Kidney (tissue), 13 donors: ENCODE measurements at regions not wholly inside any gene's neighbourhood (a gene's known extent, or its start where the extent isn't known, plus 50 kb on each side); places are given as distances from the start of the nearest gene placed in this dataset.

Source experiments
- DNase-seq, 5 donors: peaks; one replicate each; pipeline ENCODE4 v3.0.0-alpha.2; 2013 to 2020
- FAIRE-seq: peaks from 2 replicates; lab custom pipeline; 2012; peaks lifted over from hg19 to GRCh38; lab: Jason Lieb, UNC
- H3K27ac ChIP-seq, 2 donors: one replicate each; pipeline ENCODE4 v1.7.0; 2013; ENCODE audit warnings: low read depth in 2 of 2, low read length in 2 of 2, inconsistent platforms in 1 of 2
- H3K27me3 ChIP-seq: one replicate; pipeline ENCODE4 v1.7.1; 2013; ENCODE audit warnings: low read length, inconsistent platforms; ENCODE audit not compliant: control insufficient read depth, insufficient read depth
- H3K36me3 ChIP-seq, 3 donors: one replicate each; pipeline versions ENCODE4 v1.7.0 to v1.7.1; 2013; ENCODE audit warnings: low read length in 3 of 3, control low read depth in 1 of 3, inconsistent platforms in 1 of 3; ENCODE audit not compliant: insufficient read depth in 3 of 3, control insufficient read depth in 2 of 3
- H3K4me1 ChIP-seq, 3 donors: one replicate each; pipeline versions ENCODE4 v1.7.0 to v1.7.1; 2013; ENCODE audit warnings: low read length in 3 of 3, inconsistent platforms in 1 of 3, low read depth in 1 of 3; ENCODE audit not compliant: control insufficient read depth in 2 of 3, insufficient read depth in 2 of 3
- H3K4me3 ChIP-seq, 3 donors: one replicate each; pipeline versions ENCODE4 v1.7.0 to v1.8.1; 2013; ENCODE audit warnings: low read length in 3 of 3, control low read depth in 1 of 3, inconsistent platforms in 1 of 3
- H3K9ac ChIP-seq, 3 donors: one replicate each; pipeline versions ENCODE4 v1.7.0 to v1.7.1; 2013; ENCODE audit warnings: low read length in 3 of 3, control low read depth in 1 of 3, inconsistent platforms in 1 of 3
- H3K9me3 ChIP-seq, 3 donors: one replicate each; pipeline versions ENCODE4 v1.7.0 to v1.7.1; 2013; ENCODE audit warnings: low read length in 3 of 3, control low read depth in 1 of 3, inconsistent platforms in 1 of 3; ENCODE audit not compliant: control insufficient read depth in 2 of 3, insufficient read depth in 1 of 3
- intact Hi-C: fragments of 100-400 bp; cut with DNase I; formaldehyde crosslinking; loops from one replicate; pipeline ENCODE4 v1.11.1; 2022
- TF ChIP-seq, protein P1 (sequence below): IDR thresholded peaks from 3 replicates; pipeline ENCODE4 v1.5.1; 2012; ENCODE audit warnings: mild to moderate bottlenecking, moderate library complexity, borderline replicate concordance; ENCODE audit not compliant: insufficient read depth; ENCODE audit errors: extremely low read depth
- donor health status: control.
- donor health status: control.
- donor health status: control.
- donor health status: control.
- donor health status: control.
- donor health status: DM: yes; HTN: yes; CAD: no.
- donor health status: Normal renal cell carcinoma (clear cell type).

- H3K4me1 ChIP-seq, result no peaks in the 10 kb centered on the region
- no peak overlapping the region for H3K9ac ChIP-seq
- intact Hi-C loops, result no loop called here
- FAIRE-seq (no peak), DNase-seq (peak in 2 of 5 donors; percentile 20 to 21)
- TF ChIP-seq, protein P1, sequence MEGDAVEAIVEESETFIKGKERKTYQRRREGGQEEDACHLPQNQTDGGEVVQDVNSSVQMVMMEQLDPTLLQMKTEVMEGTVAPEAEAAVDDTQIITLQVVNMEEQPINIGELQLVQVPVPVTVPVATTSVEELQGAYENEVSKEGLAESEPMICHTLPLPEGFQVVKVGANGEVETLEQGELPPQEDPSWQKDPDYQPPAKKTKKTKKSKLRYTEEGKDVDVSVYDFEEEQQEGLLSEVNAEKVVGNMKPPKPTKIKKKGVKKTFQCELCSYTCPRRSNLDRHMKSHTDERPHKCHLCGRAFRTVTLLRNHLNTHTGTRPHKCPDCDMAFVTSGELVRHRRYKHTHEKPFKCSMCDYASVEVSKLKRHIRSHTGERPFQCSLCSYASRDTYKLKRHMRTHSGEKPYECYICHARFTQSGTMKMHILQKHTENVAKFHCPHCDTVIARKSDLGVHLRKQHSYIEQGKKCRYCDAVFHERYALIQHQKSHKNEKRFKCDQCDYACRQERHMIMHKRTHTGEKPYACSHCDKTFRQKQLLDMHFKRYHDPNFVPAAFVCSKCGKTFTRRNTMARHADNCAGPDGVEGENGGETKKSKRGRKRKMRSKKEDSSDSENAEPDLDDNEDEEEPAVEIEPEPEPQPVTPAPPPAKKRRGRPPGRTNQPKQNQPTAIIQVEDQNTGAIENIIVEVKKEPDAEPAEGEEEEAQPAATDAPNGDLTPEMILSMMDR, result peak; percentile 10
- H3K36me3 ChIP-seq, result no peaks in the 10 kb centered on the region
- H3K9me3 ChIP-seq, result no peaks in the 10 kb centered on the region
- no peaks in the 10 kb centered on the region for H3K27me3 ChIP-seq
- H3K27ac ChIP-seq, result no peak overlapping the region
- no peak overlapping the region for H3K4me3 ChIP-seq
Observed at GRCh38 chr7:38070718-38071117, 107.3 kb upstream of the STARD3NL start.

GRCh38 chr7:38086857-38087256 is 91.2 kb upstream of the STARD3NL start:
- FAIRE-seq (no peak), DNase-seq (no peak)
- H3K27ac ChIP-seq, result no peak overlapping the region
- no peaks in the 10 kb centered on the region for H3K4me1 ChIP-seq
- H3K9me3 ChIP-seq, result peaks cover 0 to 3% (median 0%) of the 10 kb centered on the region in 3 donors
- no peak overlapping the region for H3K4me3 ChIP-seq
- H3K36me3 ChIP-seq, result no peaks in the 10 kb centered on the region
- H3K27me3 ChIP-seq, result no peaks in the 10 kb centered on the region
- intact Hi-C loops, result no loop called here
- H3K9ac ChIP-seq, result no peak overlapping the region
- TF ChIP-seq, protein P1, result no peak

GRCh38 chr7:38102507-38102906 is 75.5 kb upstream of the STARD3NL start:
- DNase-seq (peak in 1 of 5 donors; percentile 44), FAIRE-seq (no peak)
- TF ChIP-seq, protein P1, result no peak
- Histone ChIP-seq H3K27ac (no peak overlapping the region), H3K9me3 (no peaks in the 10 kb centered on the region), H3K27me3 (no peaks in the 10 kb centered on the region), H3K9ac (no peak overlapping the region), H3K4me1 (no peaks in the 10 kb centered on the region), H3K36me3 (no peaks in the 10 kb centered on the region), H3K4me3 (no peak overlapping the region)
- intact Hi-C loops, result loop anchor here (10.0 kb wide), 1 partner anchor 122 kb away; no protein-coding TSS in a partner anchor

DNA sequence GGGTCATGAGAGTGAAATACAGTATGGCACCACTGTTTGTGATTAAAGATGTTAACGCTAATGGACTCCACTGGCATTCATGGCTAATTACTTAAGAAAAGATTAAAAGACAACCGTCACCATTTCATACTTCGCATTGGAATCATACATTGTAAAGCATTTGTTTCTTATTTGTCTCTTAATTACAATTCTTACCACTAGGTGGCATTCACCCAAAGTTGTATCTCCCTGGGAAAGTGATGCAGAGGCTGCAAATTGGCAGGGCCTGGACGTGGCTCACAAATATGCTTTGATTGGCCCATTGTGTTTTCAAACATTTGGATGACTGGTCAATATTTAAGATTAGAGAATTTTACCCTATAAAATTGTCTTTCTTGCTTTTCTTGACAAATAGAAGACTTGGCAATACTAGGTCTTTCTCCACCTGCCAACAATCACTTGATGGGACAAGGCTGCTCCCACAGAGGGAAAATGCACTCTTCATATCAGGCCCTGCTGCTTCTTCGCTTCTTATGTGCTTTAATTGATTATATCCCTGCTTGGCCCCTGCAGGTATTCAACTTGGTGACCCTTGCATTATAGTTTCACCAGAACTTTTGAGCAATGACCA is 72.1 kb upstream of the STARD3NL start:
- FAIRE-seq (peak; percentile 62), DNase-seq (peak in 2 of 5 donors; percentile 25 to 52)
- Histone ChIP-seq H3K4me1 (no peaks in the 10 kb centered on the region), H3K27me3 (no peaks in the 10 kb centered on the region), H3K27ac (no peak overlapping the region), H3K9me3 (no peaks in the 10 kb centered on the region), H3K9ac (no peak overlapping the region), H3K4me3 (no peak overlapping the region), H3K36me3 (no peaks in the 10 kb centered on the region)
- intact Hi-C loops, result loop anchor here (10.0 kb wide), 1 partner anchor 119 kb away; no protein-coding TSS in a partner anchor
- TF ChIP-seq, protein P1, result peak; percentile 51
